Tibial artery (tissue), 4 donors: ENCODE measurements at regions not wholly inside any gene's neighbourhood (a gene's known extent, or its start where the extent isn't known, plus 50 kb on each side); places are given as distances from the start of the nearest gene placed in this dataset.

Experiments used
- DNase-seq, 2 donors: peaks; one replicate each; pipeline ENCODE4 v3.0.0-alpha.2; 2019
- H3K27ac ChIP-seq, 2 donors: fragments of 200-600 bp; sonication (generic) in 1 of 2; 1 replicate in 1 of 2; 2 replicates in 1 of 2; pipeline ENCODE4 v1.5.1; 2018 to 2019; ENCODE audit warnings: mild to moderate bottlenecking in 1 of 2
- H3K27me3 ChIP-seq, 2 donors: fragments of 200-600 bp; sonication (generic) in 1 of 2; one replicate each; pipeline versions ENCODE4 v1.5.1 to v1.6.0; 2016 to 2019
- H3K36me3 ChIP-seq, 3 donors: fragments of 200-600 bp; sonication (generic) in 2 of 3; one replicate each; pipeline ENCODE4 v1.5.1; 2016 to 2019; ENCODE audit warnings: mild to moderate bottlenecking in 2 of 3
- H3K4me1 ChIP-seq, 4 donors: fragments of 200-600 bp; sonication (generic) in 2 of 4; 1 replicate in 3 of 4; 2 replicates in 1 of 4; pipeline ENCODE4 v1.5.1; 2016 to 2019
- H3K4me3 ChIP-seq, 2 donors: fragments of 200-600 bp; sonication (generic) in 1 of 2; 1 replicate in 1 of 2; 2 replicates in 1 of 2; pipeline ENCODE4 v1.5.1; 2018 to 2019; ENCODE audit warnings: mild to moderate bottlenecking in 2 of 2
- H3K9me3 ChIP-seq, 3 donors: fragments of 200-600 bp; sonication (generic) in 1 of 3; one replicate each; pipeline ENCODE4 v1.5.1; 2016 to 2019
- CTCF ChIP-seq, 2 experiments: fragments of 200-600 bp in 1 of 2; fragments of 450-650 bp in 1 of 2; IDR thresholded peaks; one replicate each; pipeline ENCODE4 v1.5.1; 2017 to 2019; ENCODE audit warnings: antibody characterized with exemption in 2 of 2, mild to moderate bottlenecking in 1 of 2, moderate library complexity in 1 of 2
- intact Hi-C: fragments of 100-400 bp; cut with DNase I; formaldehyde crosslinking; loops from one replicate; pipeline ENCODE4 v1.15.0; 2023; ENCODE audit warnings: low total_unique reads

GRCh38 chr5:2897276-2897961 is 145.9 kb upstream of the IRX2 start:
- no peaks in the 10 kb centered on the region for H3K4me1 ChIP-seq
- no peak overlapping the region for H3K27ac ChIP-seq
- peak in 1 of 2 donors; percentile 50 for DNase-seq
- H3K4me3 ChIP-seq: no peak overlapping the region
- H3K27me3 ChIP-seq: no peaks in the 10 kb centered on the region
- intact Hi-C loops: no loop called here
- no peak for TF ChIP-seq CTCF (IDR thresholded peaks at IDR 0.05)
- H3K36me3 ChIP-seq: no peaks in the 10 kb centered on the region
- no peaks in the 10 kb centered on the region for H3K9me3 ChIP-seq

GRCh38 chr5:2896371-2897275 is 145.1 kb upstream of the IRX2 start:
- DNase-seq: peak in 1 of 2 donors; percentile 56
- intact Hi-C loops: no loop called here
- TF ChIP-seq CTCF (IDR thresholded peaks at IDR 0.05): no peak
- Histone ChIP-seq H3K4me3 (no peak overlapping the region), H3K9me3 (no peaks in the 10 kb centered on the region), H3K36me3 (no peaks in the 10 kb centered on the region), H3K4me1 (no peaks in the 10 kb centered on the region), H3K27ac (no peak overlapping the region), H3K27me3 (no peaks in the 10 kb centered on the region)

- Histone ChIP-seq H3K4me3 (no peak overlapping the region), H3K9me3 (no peaks in the 10 kb centered on the region), H3K27me3 (no peaks in the 10 kb centered on the region), H3K36me3 (no peaks in the 10 kb centered on the region), H3K27ac (no peak overlapping the region), H3K4me1 (no peaks in the 10 kb centered on the region)
- intact Hi-C loops: no loop called here
- no peak for TF ChIP-seq CTCF (IDR thresholded peaks at IDR 0.05)
- peak in 1 of 2 donors; percentile 23 for DNase-seq
Observed at GRCh38 chr5:2895876-2896275, 144.4 kb upstream of the IRX2 start.

- H3K4me1 ChIP-seq: no peaks in the 10 kb centered on the region
- no peaks in the 10 kb centered on the region for H3K27me3 ChIP-seq
- H3K9me3 ChIP-seq: no peaks in the 10 kb centered on the region
- intact Hi-C loops: no loop called here
- H3K36me3 ChIP-seq: no peaks in the 10 kb centered on the region
- no peak for TF ChIP-seq CTCF (IDR thresholded peaks at IDR 0.05)
- DNase-seq: peak in 1 of 2 donors; percentile 35
- no peak overlapping the region for H3K27ac ChIP-seq
- no peak overlapping the region for H3K4me3 ChIP-seq
Observed at GRCh38 chr5:2895196-2895595, 143.7 kb upstream of the IRX2 start.

GRCh38 chr5:2894736-2895135 is 143.3 kb upstream of the IRX2 start:
- no peak overlapping the region for H3K27ac ChIP-seq
- intact Hi-C loops: no loop called here
- no peaks in the 10 kb centered on the region for H3K36me3 ChIP-seq
- TF ChIP-seq CTCF (IDR thresholded peaks at IDR 0.05): no peak
- DNase-seq: peak in 1 of 2 donors; percentile 38
- H3K4me3 ChIP-seq: no peak overlapping the region
- H3K27me3 ChIP-seq: no peaks in the 10 kb centered on the region
- H3K9me3 ChIP-seq: no peaks in the 10 kb centered on the region
- H3K4me1 ChIP-seq: no peaks in the 10 kb centered on the region
